H9 (cell line): ENCODE measurements at regions not wholly inside any gene's neighbourhood (a gene's known extent, or its start where the extent isn't known, plus 50 kb on each side); places are given as distances from the start of the nearest gene placed in this dataset.

Experiments used
- DNase-seq: peaks from one replicate; pipeline ENCODE4 v3.0.0-alpha.2; 2017
- H2AFZ ChIP-seq: one replicate; pipeline ENCODE4 v1.6.1; 2013; ENCODE audit warnings: mild to moderate bottlenecking, low read length, control low read depth, moderate library complexity
- H2AK5ac ChIP-seq: 2 replicates; pipeline ENCODE4 v1.6.1; 2013; ENCODE audit warnings: low read length, control low read depth, mixed read lengths; ENCODE audit not compliant: insufficient read length
- H2BK120ac ChIP-seq: one replicate; pipeline ENCODE4 v1.6.1; 2013; ENCODE audit warnings: low read depth, mild to moderate bottlenecking, low read length, control low read depth, inconsistent platforms; ENCODE audit not compliant: poor library complexity, severe bottlenecking
- H2BK12ac ChIP-seq: 2 replicates; pipeline ENCODE4 v1.6.1; 2013; ENCODE audit warnings: low read length, control low read depth, mixed read lengths, low read depth; ENCODE audit not compliant: insufficient read length
- H2BK15ac ChIP-seq: 2 replicates; pipeline ENCODE4 v1.6.1; 2013; ENCODE audit warnings: low read depth, low read length, control low read depth
- H2BK20ac ChIP-seq: one replicate; pipeline ENCODE4 v1.6.1; 2013; ENCODE audit warnings: low read depth, mild to moderate bottlenecking, low read length, control low read depth, inconsistent platforms; ENCODE audit not compliant: poor library complexity, severe bottlenecking
- H2BK5ac ChIP-seq: 2 replicates; pipeline ENCODE4 v1.6.1; 2013; ENCODE audit warnings: low read length, control low read depth, mixed read lengths; ENCODE audit not compliant: insufficient read length
- H3K14ac ChIP-seq: 2 replicates; pipeline ENCODE4 v1.6.1; 2013; ENCODE audit warnings: low read length, control low read depth; ENCODE audit not compliant: insufficient read depth
- H3K18ac ChIP-seq: 2 replicates; pipeline ENCODE4 v1.6.1; 2013; ENCODE audit warnings: low read depth, mild to moderate bottlenecking, mixed read lengths, low read length, control low read depth; ENCODE audit not compliant: insufficient read length
- H3K23ac ChIP-seq: 2 replicates; pipeline ENCODE4 v1.6.1; 2013; ENCODE audit warnings: low read length, control low read depth, mixed read lengths, low read depth; ENCODE audit not compliant: insufficient read length
- H3K23me2 ChIP-seq: 2 replicates; pipeline ENCODE4 v1.6.1; 2013; ENCODE audit warnings: low read depth, mild to moderate bottlenecking, mixed read lengths, low read length, control low read depth; ENCODE audit not compliant: insufficient read length, poor library complexity, severe bottlenecking
- H3K27ac ChIP-seq: 2 replicates; pipeline ENCODE4 v1.5.1; 2013; ENCODE audit warnings: low read length, control low read depth, mixed read lengths, low read depth; ENCODE audit not compliant: insufficient read length
- H3K27me3 ChIP-seq: 2 replicates; pipeline ENCODE4 v1.6.1; 2013; ENCODE audit warnings: low read length, control low read depth, inconsistent platforms; ENCODE audit not compliant: insufficient read depth
- H3K4ac ChIP-seq: 2 replicates; pipeline ENCODE4 v1.6.1; 2013; ENCODE audit warnings: low read depth, mild to moderate bottlenecking, control low read depth, inconsistent platforms, low read length, moderate library complexity
- H3K4me1 ChIP-seq: 2 replicates; pipeline ENCODE4 v1.6.1; 2013; ENCODE audit warnings: low read length, control low read depth, inconsistent platforms; ENCODE audit not compliant: insufficient read depth
- H3K4me2 ChIP-seq: 2 replicates; pipeline ENCODE4 v1.6.1; 2013; ENCODE audit warnings: low read length, control low read depth, mixed read lengths; ENCODE audit not compliant: insufficient read length, insufficient read depth
- H3K56ac ChIP-seq: 2 replicates; pipeline ENCODE4 v1.6.1; 2013; ENCODE audit warnings: low read depth, mild to moderate bottlenecking, mixed read lengths, low read length, control low read depth; ENCODE audit not compliant: insufficient read length
- H3K79me1 ChIP-seq: 2 replicates; pipeline ENCODE4 v1.6.1; 2013; ENCODE audit warnings: low read depth, mild to moderate bottlenecking, moderate library complexity, low read length, control low read depth, inconsistent platforms; ENCODE audit not compliant: insufficient read depth, poor library complexity, severe bottlenecking
- H3K79me2 ChIP-seq: 2 replicates; pipeline ENCODE4 v1.6.1; 2013; ENCODE audit warnings: low read length, control low read depth, inconsistent platforms; ENCODE audit not compliant: insufficient read depth
- H3K9ac ChIP-seq: 2 replicates; pipeline ENCODE4 v1.6.1; 2013; ENCODE audit warnings: low read length, control low read depth, mixed read lengths; ENCODE audit not compliant: insufficient read length; ENCODE audit errors: extremely low read depth
- H3K9me3 ChIP-seq: one replicate; pipeline ENCODE4 v1.6.1; 2013; ENCODE audit warnings: low read depth, low read length, inconsistent platforms; ENCODE audit not compliant: control insufficient read depth
- H3T11ph ChIP-seq: one replicate; pipeline ENCODE4 v1.6.1; 2013; ENCODE audit warnings: mild to moderate bottlenecking, low read length, control low read depth, inconsistent platforms
- H4K20me1 ChIP-seq: one replicate; pipeline ENCODE4 v1.6.1; 2013; ENCODE audit not compliant: control insufficient read depth, insufficient read length, insufficient read depth
- H4K5ac ChIP-seq: 2 replicates; pipeline ENCODE4 v1.6.1; 2013; ENCODE audit warnings: low read depth, mild to moderate bottlenecking, mixed read lengths, low read length, control low read depth; ENCODE audit not compliant: insufficient read length
- H4K8ac ChIP-seq: replicated peaks from 2 replicates; pipeline ENCODE4 v1.6.1; 2013; ENCODE audit warnings: low read length, control low read depth, mixed read lengths, low read depth; ENCODE audit not compliant: insufficient read length
- H4K91ac ChIP-seq: 2 replicates; pipeline ENCODE4 v1.6.1; 2013; ENCODE audit warnings: low read depth, mild to moderate bottlenecking, moderate library complexity, mixed read lengths, low read length, control low read depth; ENCODE audit not compliant: insufficient read length
- H3K27ac Mint-ChIP-seq, 3 experiments: 2 replicates in 2 of 3; 3 replicates in 1 of 3; pipeline ENCODE4 v1.8.0; 2020 to 2021; ENCODE audit warnings: mixed read lengths in 3 of 3, mild to moderate bottlenecking in 1 of 3, moderate library complexity in 1 of 3
- H3K27me3 Mint-ChIP-seq: 2 replicates; pipeline ENCODE4 v1.8.0; 2021; ENCODE audit warnings: low read depth, mild to moderate bottlenecking, moderate library complexity, mixed read lengths
- H3K36me3 Mint-ChIP-seq, 3 experiments: 2 replicates in 2 of 3; 3 replicates in 1 of 3; pipeline ENCODE4 v1.8.0; 2020 to 2021; ENCODE audit warnings: low read depth in 3 of 3, mixed read lengths in 3 of 3; ENCODE audit not compliant: insufficient read depth in 1 of 3
- H3K4me1 Mint-ChIP-seq, 2 experiments: 2 replicates each; pipeline ENCODE4 v1.8.0; 2020; ENCODE audit warnings: mixed read lengths in 2 of 2
- H3K4me3 Mint-ChIP-seq, 2 experiments: 2 replicates in 1 of 2; 3 replicates in 1 of 2; pipeline ENCODE4 v1.8.0; 2020 to 2021; ENCODE audit warnings: mild to moderate bottlenecking in 2 of 2, mixed read lengths in 2 of 2, moderate library complexity in 1 of 2
- H3K9me3 Mint-ChIP-seq, 2 experiments: 2 replicates in 1 of 2; 3 replicates in 1 of 2; pipeline ENCODE4 v1.8.0; 2020; ENCODE audit warnings: mild to moderate bottlenecking in 2 of 2, mixed read lengths in 2 of 2, moderate library complexity in 1 of 2
- CTCF ChIP-seq: fragments of 200-600 bp; sonication (generic); conservative IDR thresholded peaks from 3 replicates; pipeline ENCODE4 v1.8.0; 2021; ENCODE audit warnings: antibody characterized with exemption, mild to moderate bottlenecking
- WGBS: extraction: QIAGEN DNeasy Blood & Tissue Kit; methylation state at CpG from one replicate; pipeline ENCODE4 v1.1.7; 2013; ENCODE audit warnings: missing lambda C conversion rate, low lambda C conversion rate, mixed read lengths; ENCODE audit not compliant: insufficient read length; ENCODE audit errors: extremely low coverage; 5-methylcytosine and 5-hydroxymethylcytosine counted together

- Mint-ChIP-seq H3K4me1 (peaks cover 3 to 4% of the 10 kb centered on the region in 2 experiments; a peak in 2 of 4 replicates), H3K27ac (no peak overlapping the region), H3K36me3 (no peaks in the 10 kb centered on the region), H3K27me3 (no peaks in the 10 kb centered on the region), H3K9me3 (no peaks in the 10 kb centered on the region; a peak in 1 of 5 replicates), H3K4me3 (no peak overlapping the region)
- no peak overlapping the region for H2BK120ac ChIP-seq
- no peaks in the 10 kb centered on the region for H3K79me1 ChIP-seq
- H3K4me1 ChIP-seq = peaks cover 2% of the 10 kb centered on the region; the same call in 1 of the 2 replicates
- H3K27ac ChIP-seq = no peak overlapping the region
- no peak overlapping the region for H4K91ac ChIP-seq
- H4K5ac ChIP-seq = no peak overlapping the region
- H3K27me3 ChIP-seq = no peaks in the 10 kb centered on the region
- no peak overlapping the region for H2BK20ac ChIP-seq
- no peak overlapping the region for H2AFZ ChIP-seq
- no peaks in the 10 kb centered on the region for H3K79me2 ChIP-seq
- no peak overlapping the region for H3K23ac ChIP-seq
- TF ChIP-seq CTCF = no peak
- no peak overlapping the region for H3K4ac ChIP-seq
- no peak overlapping the region for H2BK12ac ChIP-seq
- H3T11ph ChIP-seq = no peak overlapping the region
- no peak overlapping the region for H4K8ac ChIP-seq
- no peaks in the 10 kb centered on the region for H3K23me2 ChIP-seq
- H3K4me2 ChIP-seq = no peak overlapping the region
- no peak overlapping the region for H3K14ac ChIP-seq
- WGBS = no CpG with 5 or more reads among the region's 1 CpG
- H2BK5ac ChIP-seq = no peak overlapping the region
- no peak overlapping the region for H2BK15ac ChIP-seq
- H4K20me1 ChIP-seq = no peaks in the 10 kb centered on the region
- no peak overlapping the region for H3K18ac ChIP-seq
- H3K56ac ChIP-seq = no peak overlapping the region
- H2AK5ac ChIP-seq = no peak overlapping the region
- no peaks in the 10 kb centered on the region for H3K9me3 ChIP-seq
- DNase-seq = no peak
- H3K9ac ChIP-seq = no peak overlapping the region
Observed at GRCh38 chr2:12376025-12376424, 340.7 kb upstream of the TRIB2 start.
